OCI-LY7 (cell line): ENCODE measurements at regions not wholly inside any gene's neighbourhood (a gene's known extent, or its start where the extent isn't known, plus 50 kb on each side); places are given as distances from the start of the nearest gene placed in this dataset.

Experiments used
- BruUV-seq: library from RNA; stranded (reverse); fragments of 400-500 nt; replicated peaks from 2 replicates; lab custom pipeline; 2021; lab: Mats Ljungman, UMichigan
- CTCF ChIA-PET: fragments of 300-600 bp; sonication (Branson Sonifier 250); formaldehyde crosslinking; loops from one replicate; lab custom pipeline; 2022; ENCODE audit warnings: antibody characterized with exemption; ENCODE audit not compliant: unreplicated experiment; lab: Charles Lee
- POLR2A ChIA-PET: fragments of 300-600 bp; sonication (Branson Sonifier 250); formaldehyde crosslinking; loops from one replicate; lab custom pipeline; 2022; ENCODE audit warnings: antibody characterized with exemption; lab: Charles Lee
- DNase-seq: peaks from one replicate; pipeline ENCODE4 v3.0.0-alpha.2; 2015; ENCODE audit warnings: low spot score
- H2AFZ ChIP-seq: fragments of 200-600 bp; sonication (generic), shearing (Covaris generic); 2 replicates; pipeline ENCODE4 v1.6.1; 2014; ENCODE audit warnings: mild to moderate bottlenecking, antibody characterized with exemption, low read length, moderate library complexity
- H3K27ac ChIP-seq: fragments of 200-600 bp; sonication (generic); 2 replicates; pipeline ENCODE4 v1.5.1; 2014; ENCODE audit warnings: mixed run types, low read depth, mild to moderate bottlenecking, moderate library complexity, low read length, inconsistent platforms; ENCODE audit not compliant: poor library complexity, severe bottlenecking
- H3K36me3 ChIP-seq: fragments of 200-600 bp; sonication (generic); 2 replicates; pipeline ENCODE4 v1.6.1; 2014; ENCODE audit warnings: mild to moderate bottlenecking, antibody characterized with exemption, low read length, moderate library complexity, mixed read lengths; ENCODE audit not compliant: insufficient read depth
- H3K4me1 ChIP-seq: fragments of 200-600 bp; sonication (generic); 2 replicates; pipeline ENCODE4 v1.5.1; 2014; ENCODE audit warnings: mild to moderate bottlenecking, low read length; ENCODE audit not compliant: insufficient read depth, poor library complexity, severe bottlenecking
- H3K4me2 ChIP-seq: fragments of 200-600 bp; sonication (generic); 2 replicates; pipeline ENCODE4 v1.6.1; 2014; ENCODE audit warnings: mild to moderate bottlenecking, low read length
- H3K4me3 ChIP-seq: fragments of 200-600 bp; sonication (generic); 2 replicates; pipeline ENCODE4 v1.5.1; 2014; ENCODE audit warnings: mild to moderate bottlenecking, low read depth, low read length; ENCODE audit not compliant: poor library complexity, severe bottlenecking
- H3K79me2 ChIP-seq: fragments of 200-600 bp; sonication (generic); 2 replicates; pipeline ENCODE4 v1.6.1; 2016; ENCODE audit warnings: low read depth, mild to moderate bottlenecking, low read length, moderate library complexity, mixed read lengths; ENCODE audit not compliant: insufficient read depth
- H3K9me2 ChIP-seq: fragments of 200-600 bp; sonication (generic); 2 replicates; pipeline ENCODE4 v1.6.1; 2016; ENCODE audit warnings: mild to moderate bottlenecking, low read length, mixed read lengths; ENCODE audit not compliant: insufficient read depth
- H3K9me3 ChIP-seq: fragments of 200-600 bp; sonication (generic); 2 replicates; pipeline ENCODE4 v1.6.1; 2014; ENCODE audit warnings: mild to moderate bottlenecking, mixed run types, low read length, mixed read lengths
- H4K20me1 ChIP-seq: fragments of 200-600 bp; sonication (generic); 2 replicates; pipeline ENCODE4 v1.6.1; 2014; ENCODE audit warnings: mild to moderate bottlenecking, antibody characterized with exemption, low read length, moderate library complexity, mixed read lengths; ENCODE audit not compliant: insufficient read depth
- EZH2phosphoT487 ChIP-seq: fragments of 200-600 bp; sonication (generic); IDR thresholded peaks from 2 replicates; pipeline ENCODE4 v1.6.1; 2018; ENCODE audit warnings: low read depth, borderline replicate concordance, mild to moderate bottlenecking, mixed run types, antibody characterized with exemption, low read length, moderate library complexity, mixed read lengths
- intact Hi-C: fragments of 100-400 bp; cut with micrococcal nuclease; formaldehyde crosslinking; loops from one replicate; pipeline ENCODE4 v1.10.0; 2022; ENCODE audit not compliant: unreplicated experiment
- TF ChIP-seq, protein P1 (sequence below): fragments of 200-600 bp; sonication (generic); conservative IDR thresholded peaks from 2 replicates; pipeline ENCODE4 v1.5.1; 2014; ENCODE audit warnings: mild to moderate bottlenecking, antibody characterized with exemption, low read length, moderate library complexity, mixed read lengths

DNA sequence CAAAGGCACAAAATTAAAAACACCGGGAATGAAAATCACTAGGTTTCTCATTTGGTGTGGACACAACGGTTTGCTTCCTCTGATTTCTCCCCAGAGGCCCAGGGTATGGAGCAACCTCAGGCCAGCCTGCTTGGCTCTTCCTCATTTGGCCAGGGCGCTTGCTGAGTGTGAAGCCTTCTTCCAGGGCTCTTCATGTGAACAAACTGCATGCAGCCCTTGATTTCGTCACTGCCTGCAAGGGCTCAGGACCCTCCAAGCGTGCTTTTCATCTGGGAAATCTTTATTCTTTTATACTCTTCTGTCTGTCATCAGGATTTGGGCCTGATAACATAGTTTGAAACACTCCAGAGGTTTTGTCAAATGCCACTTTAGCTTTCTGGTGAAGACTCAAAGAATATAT is 122.6 kb upstream of the KLF4 start:
- POLR2A ChIA-PET: no interaction called here
- no peaks in the 10 kb centered on the region for H3K9me2 ChIP-seq
- H3K4me1 ChIP-seq: no peaks in the 10 kb centered on the region
- H3K4me3 ChIP-seq: no peak overlapping the region
- intact Hi-C loops: no loop called here
- H3K36me3 ChIP-seq: no peaks in the 10 kb centered on the region
- DNase-seq: no peak
- TF ChIP-seq, protein P1, sequence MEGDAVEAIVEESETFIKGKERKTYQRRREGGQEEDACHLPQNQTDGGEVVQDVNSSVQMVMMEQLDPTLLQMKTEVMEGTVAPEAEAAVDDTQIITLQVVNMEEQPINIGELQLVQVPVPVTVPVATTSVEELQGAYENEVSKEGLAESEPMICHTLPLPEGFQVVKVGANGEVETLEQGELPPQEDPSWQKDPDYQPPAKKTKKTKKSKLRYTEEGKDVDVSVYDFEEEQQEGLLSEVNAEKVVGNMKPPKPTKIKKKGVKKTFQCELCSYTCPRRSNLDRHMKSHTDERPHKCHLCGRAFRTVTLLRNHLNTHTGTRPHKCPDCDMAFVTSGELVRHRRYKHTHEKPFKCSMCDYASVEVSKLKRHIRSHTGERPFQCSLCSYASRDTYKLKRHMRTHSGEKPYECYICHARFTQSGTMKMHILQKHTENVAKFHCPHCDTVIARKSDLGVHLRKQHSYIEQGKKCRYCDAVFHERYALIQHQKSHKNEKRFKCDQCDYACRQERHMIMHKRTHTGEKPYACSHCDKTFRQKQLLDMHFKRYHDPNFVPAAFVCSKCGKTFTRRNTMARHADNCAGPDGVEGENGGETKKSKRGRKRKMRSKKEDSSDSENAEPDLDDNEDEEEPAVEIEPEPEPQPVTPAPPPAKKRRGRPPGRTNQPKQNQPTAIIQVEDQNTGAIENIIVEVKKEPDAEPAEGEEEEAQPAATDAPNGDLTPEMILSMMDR: no peak
- no TSS peak for BruUV-seq
- CTCF ChIA-PET: no interaction called here
- no peaks in the 10 kb centered on the region for H3K79me2 ChIP-seq
- no peaks in the 10 kb centered on the region for H4K20me1 ChIP-seq
- no peak overlapping the region for H2AFZ ChIP-seq
- H3K27ac ChIP-seq: no peak overlapping the region
- no peak overlapping the region for H3K4me2 ChIP-seq
- H3K9me3 ChIP-seq: no peaks in the 10 kb centered on the region

DNA sequence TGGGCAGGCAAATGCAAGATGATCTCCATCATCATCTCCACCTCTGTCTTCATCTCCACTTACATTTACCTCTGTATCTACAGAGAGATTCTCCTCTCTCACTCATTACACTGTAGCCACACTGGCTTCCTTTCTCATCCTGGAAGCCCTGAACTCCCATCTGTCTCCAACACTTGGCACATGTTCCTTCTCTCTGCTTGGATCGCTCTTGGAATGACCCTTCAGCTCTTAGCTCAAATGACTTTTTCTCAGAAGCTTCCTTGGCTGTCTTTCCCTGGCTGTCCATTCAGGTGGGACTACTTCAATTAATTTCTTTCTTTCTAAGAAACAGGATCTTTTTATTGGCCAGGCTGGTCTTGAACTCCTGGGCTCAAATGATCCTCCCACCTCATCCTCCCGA is 120.0 kb upstream of the KLF4 start:
- Histone ChIP-seq H3K79me2 (no peaks in the 10 kb centered on the region), H3K4me1 (no peaks in the 10 kb centered on the region), H3K4me2 (no peak overlapping the region), H3K36me3 (no peaks in the 10 kb centered on the region), H4K20me1 (no peaks in the 10 kb centered on the region), H2AFZ (no peak overlapping the region), H3K4me3 (no peak overlapping the region), H3K27ac (no peak overlapping the region), H3K9me2 (no peaks in the 10 kb centered on the region), H3K9me3 (no peaks in the 10 kb centered on the region)
- POLR2A ChIA-PET: interaction anchor here (1.1 kb wide), 1 partner anchor 11 kb away, joined by 3 read pairs; no protein-coding TSS in a partner anchor
- TF ChIP-seq, protein P1: no peak
- TF ChIP-seq EZH2phosphoT487: no peak
- no peak for DNase-seq
- CTCF ChIA-PET: no interaction called here
- BruUV-seq: no TSS peak
- intact Hi-C loops: no loop called here

DNA sequence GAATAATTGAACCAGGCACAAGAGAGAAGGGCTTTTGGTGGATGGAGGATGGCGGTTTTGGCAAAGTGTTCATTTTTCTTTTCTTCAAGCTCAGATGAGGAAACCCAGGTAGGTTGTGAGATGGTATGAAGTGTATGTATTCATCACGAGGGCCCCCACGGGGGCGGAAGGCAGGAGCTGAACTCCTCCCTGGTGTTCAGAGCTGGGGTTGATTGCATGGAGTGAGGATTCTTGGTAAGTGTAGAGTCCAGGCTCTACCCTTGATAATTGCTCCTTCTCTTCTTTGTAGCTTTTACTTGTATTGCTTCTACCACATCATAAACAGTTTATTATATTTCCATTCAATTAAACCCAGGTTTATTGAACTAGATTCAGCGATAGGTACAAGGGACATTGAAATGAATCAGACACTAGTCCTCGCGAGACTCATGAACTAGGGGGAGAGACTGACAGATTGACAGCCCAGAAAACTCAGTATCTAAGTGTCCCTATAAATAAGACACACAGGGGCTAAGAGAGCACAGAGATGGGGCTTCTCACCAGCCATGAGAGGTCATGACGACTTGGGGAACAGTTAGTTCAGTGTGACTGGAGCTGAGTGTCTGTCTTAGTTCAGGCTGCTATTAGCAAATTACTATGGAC is 116.7 kb upstream of the KLF4 start:
- Histone ChIP-seq H2AFZ (no peak overlapping the region), H3K4me1 (no peaks in the 10 kb centered on the region), H3K4me3 (no peak overlapping the region), H3K4me2 (no peak overlapping the region), H4K20me1 (no peaks in the 10 kb centered on the region), H3K9me2 (no peaks in the 10 kb centered on the region), H3K9me3 (no peaks in the 10 kb centered on the region), H3K27ac (no peak overlapping the region), H3K79me2 (no peaks in the 10 kb centered on the region), H3K36me3 (no peaks in the 10 kb centered on the region)
- BruUV-seq: no TSS peak
- intact Hi-C loops: no loop called here
- DNase-seq: no peak
- TF ChIP-seq, protein P1: no peak
- TF ChIP-seq EZH2phosphoT487: no peak
- ChIA-PET POLR2A (no interaction called here), CTCF (no interaction called here)
